HG03060 (cell line): ENCODE measurements at regions not wholly inside any gene's neighbourhood (a gene's known extent, or its start where the extent isn't known, plus 50 kb on each side); places are given as distances from the start of the nearest gene placed in this dataset.

Experiments
- ATAC-seq: cut with Tn5 transposase; IDR thresholded peaks from one replicate; pipeline ENCODE4 v1.9.1; 2021; ENCODE audit warnings: low read depth, moderate number of reproducible peaks; ENCODE audit not compliant: unreplicated experiment

DNA sequence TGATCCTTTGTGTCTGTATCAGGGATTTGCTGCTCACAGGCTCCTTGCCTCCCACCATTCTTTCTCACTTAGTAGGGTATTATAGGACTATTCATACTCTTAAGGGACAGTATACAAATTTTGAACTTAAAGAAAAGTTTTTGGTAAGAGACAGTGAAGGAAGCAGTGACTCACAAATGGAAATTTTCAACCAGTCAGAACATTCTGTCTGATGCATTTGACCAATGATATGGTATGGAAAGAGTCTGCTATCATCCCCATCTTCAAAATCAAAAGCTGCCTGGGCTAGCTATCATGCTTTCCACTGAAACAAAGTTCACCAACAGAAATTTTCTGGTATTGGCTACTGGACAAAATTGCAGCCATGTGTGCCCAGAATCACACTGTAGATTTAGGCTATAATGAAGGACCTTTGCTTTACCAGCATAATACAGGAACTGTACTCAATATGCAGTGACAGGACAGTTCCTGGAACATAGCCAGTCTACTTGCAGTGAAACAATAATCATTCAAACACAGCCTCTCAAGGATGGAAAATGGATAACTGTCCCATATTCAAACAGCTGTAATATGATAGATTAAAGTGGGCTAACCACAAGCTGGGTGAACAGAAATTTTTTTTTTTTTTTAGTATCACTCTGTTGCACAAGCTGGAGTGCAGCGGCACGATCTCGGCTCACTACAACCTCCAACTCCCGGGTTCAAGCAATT lies 109.0 kb upstream of the ACSL4 start:
- no peak for ATAC-seq

- no peak for ATAC-seq
Observed at GRCh38 chrX:109842611-109843010, 109.6 kb upstream of the ACSL4 start.

DNA sequence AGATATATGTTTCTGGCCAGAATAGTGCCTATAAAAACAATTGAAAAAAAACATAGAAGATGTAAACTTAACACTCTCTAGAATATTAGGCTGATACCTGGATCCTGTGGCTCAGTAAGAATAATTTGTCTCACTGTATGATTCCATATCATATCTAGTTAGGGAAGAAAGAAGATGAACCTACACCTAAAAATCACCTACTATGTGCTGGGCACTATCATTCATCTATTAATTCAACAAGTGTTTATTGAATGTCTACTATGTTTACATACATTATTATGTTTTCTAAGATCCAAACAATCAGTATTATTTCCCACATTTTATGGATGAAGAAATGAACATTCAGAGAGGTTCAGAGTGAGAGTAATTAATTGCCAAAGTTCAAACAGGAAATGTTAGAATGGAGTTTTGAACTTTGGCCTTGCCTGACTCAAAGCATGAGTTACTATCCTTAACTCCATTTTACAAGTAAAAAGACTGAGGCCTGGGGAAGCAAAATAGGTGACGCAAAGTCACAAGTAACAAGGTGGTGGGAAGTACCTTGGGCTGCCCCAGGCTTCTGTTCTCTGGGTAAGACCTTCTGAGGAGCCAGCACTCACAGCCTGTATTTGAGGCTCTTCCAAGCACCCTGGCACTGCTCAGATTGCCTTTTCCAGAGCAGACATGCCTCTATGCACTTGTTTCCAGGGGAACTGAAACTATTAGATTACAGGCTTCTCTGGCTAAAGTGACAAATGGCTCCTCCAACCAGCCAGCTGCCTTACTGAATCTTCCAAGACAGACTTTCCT lies 111.1 kb upstream of the ACSL4 start:
- no peak for ATAC-seq

- no peak for ATAC-seq
Observed at GRCh38 chrX:109844986-109845385, 111.9 kb upstream of the ACSL4 start.

DNA sequence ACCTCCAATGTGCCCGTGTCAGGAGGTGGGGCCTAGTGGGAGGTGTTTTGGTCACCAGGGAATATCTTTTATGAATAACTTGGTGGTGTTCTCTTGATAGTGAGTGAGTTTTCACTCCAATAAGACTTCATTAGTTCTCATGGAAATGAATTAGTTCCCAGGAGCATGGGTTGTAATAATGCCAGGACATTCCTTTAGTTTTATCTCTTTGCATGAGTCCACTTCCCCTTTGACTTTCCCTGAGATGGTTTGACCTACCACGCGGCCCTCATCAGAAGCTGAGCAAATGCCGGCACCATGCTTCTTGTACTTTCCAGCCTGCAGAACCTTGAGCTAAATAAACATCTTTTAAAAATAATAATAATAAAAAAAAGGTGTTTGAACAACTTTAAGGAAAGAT lies 112.9 kb upstream of the ACSL4 start:
- ATAC-seq, result no peak

- no peak for ATAC-seq
Observed at GRCh38 chrX:109847257-109848187, 114.5 kb upstream of the ACSL4 start.

DNA sequence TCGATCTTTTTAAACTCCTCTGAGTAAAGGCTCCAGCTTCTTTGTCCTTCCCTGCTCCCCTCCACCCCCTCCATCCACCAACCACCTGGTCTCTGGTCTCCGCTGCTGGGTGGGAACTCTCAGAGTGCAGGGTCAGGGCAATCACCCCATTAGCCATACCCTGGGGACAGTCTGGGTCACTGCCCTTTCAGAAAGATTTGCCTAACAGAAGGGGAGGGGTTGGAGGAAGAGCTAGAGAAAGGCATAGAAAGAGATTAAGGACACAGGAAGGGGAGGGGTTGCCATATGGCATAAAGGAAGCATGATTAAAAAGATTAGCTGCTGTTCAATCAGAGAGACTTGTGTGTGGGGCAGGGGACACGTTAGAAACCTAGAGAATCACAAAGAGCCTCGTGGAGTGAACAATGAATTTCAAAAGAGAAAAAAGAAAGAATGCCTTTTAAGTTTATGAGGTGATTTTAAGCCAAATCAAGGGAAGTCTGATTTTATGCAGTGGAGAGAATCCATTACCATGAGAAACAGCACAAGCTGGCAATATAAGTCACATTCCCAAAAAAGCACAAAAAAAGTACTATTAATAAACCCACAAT lies 115.5 kb upstream of the ACSL4 start:
- ATAC-seq, result peak; percentile 71

GRCh38 chrX:109854096-109854495 lies 121.0 kb upstream of the ACSL4 start:
- no peak for ATAC-seq

DNA sequence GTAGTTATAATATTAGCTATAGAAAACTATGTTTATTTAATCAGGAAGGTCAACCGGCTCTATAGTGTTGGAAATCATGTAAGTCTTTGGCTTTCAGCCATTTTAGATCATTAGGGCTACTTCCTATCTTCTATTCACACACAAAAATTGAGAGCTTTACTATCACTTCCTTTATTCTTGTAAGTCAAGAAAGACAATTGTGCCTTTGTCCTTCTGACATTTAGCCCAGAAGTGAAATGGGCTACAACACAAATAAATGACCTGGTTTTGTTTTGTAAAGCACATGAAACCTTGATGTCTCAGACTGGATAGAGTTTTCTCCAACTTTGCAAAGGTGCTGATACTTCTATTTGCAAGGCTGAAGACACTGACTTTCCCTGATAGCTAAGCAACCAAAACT lies 122.4 kb upstream of the ACSL4 start:
- peak; percentile 83 for ATAC-seq

GRCh38 chrX:109856974-109857373 lies 123.9 kb upstream of the ACSL4 start:
- ATAC-seq, result no peak

GRCh38 chrX:109857584-109858228 lies 124.6 kb upstream of the ACSL4 start:
- ATAC-seq, result no peak

- ATAC-seq, result no peak
Observed at GRCh38 chrX:109858602-109859341, 125.7 kb upstream of the ACSL4 start.

GRCh38 chrX:109859651-109860050 lies 126.6 kb upstream of the ACSL4 start:
- ATAC-seq, result no peak

GRCh38 chrX:109862433-109862832 lies 129.4 kb upstream of the ACSL4 start:
- ATAC-seq, result no peak

DNA sequence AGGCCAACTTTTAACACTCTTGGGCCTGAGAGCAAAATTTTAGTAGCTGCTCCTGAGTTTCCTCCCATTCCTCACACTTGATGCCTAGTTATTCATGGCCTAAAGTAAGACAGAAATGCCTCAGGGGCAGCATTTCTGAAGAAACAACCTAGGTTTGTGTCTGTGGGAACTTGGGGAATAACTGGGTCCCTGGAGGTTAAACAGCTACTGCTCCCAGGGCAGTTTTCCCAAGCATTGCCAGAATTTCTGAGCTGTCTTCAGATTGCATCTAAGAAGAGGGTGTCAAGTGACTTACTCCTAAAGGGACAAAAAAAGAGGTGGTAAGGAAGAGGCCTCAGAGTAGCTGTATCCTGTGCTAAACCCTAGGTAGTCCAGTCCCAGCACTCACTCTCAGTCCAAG lies 130.8 kb upstream of the ACSL4 start:
- ATAC-seq, result no peak

- ATAC-seq, result no peak
Observed at GRCh38 chrX:109871121-109871888, 131.6 kb upstream of the TMEM164 start.

GRCh38 chrX:109872021-109872732 lies 130.7 kb upstream of the TMEM164 start:
- ATAC-seq, result no peak

DNA sequence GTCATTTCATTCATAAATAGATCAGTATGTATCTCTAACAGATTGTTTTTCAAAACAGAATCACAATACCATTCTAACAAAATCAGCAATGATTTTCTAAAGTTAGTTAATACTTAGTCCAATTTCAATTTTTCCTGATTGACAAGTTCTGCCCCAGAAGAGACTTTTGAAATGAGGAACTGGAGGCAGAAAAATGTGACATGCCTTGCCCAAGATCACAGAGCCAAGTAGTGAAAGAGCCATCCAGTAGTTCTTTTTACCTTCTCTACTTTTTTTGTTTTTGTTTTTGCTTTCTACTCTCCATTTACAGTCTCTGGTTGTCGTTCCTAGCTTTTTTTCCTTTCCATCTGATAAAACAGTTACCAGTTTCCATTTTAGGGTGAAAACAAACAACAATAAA lies 129.3 kb upstream of the TMEM164 start:
- no peak for ATAC-seq
